Natural killer cell treated with Interleukin-12 subunit alpha and Interleukin-12 subunit beta and Interleukin-15 and Interleukin-18, amount 100 ng/mL, for 72 hours (primary cell): ENCODE measurements at regions not wholly inside any gene's neighbourhood (a gene's known extent, or its start where the extent isn't known, plus 50 kb on each side); places are given as distances from the start of the nearest gene placed in this dataset.

Experiments
- ATAC-seq, 2 donors: fragments of 150-1000 bp; cut with Tn5 transposase in 1 of 2; sonication (Bioruptor Pico), chemical (Tn5 transposase) in 1 of 2; 2 replicates each; pipeline ENCODE4 v1.10.0; 2021
- DNase-seq: peaks from one replicate; pipeline ENCODE4 v3.0.0; 2022; ENCODE audit warnings: low spot score
- H3K27ac Mint-ChIP-seq, 2 donors: 1 replicate in 1 of 2; 2 replicates in 1 of 2; pipeline ENCODE4 v1.8.0; 2022; ENCODE audit warnings: mixed read lengths in 2 of 2, mild to moderate bottlenecking in 1 of 2, moderate library complexity in 1 of 2
- H3K27me3 Mint-ChIP-seq, 2 donors: 1 replicate in 1 of 2; 2 replicates in 1 of 2; pipeline ENCODE4 v1.8.0; 2022; ENCODE audit warnings: mixed read lengths in 2 of 2
- H3K36me3 Mint-ChIP-seq: one replicate; pipeline ENCODE4 v1.8.0; 2022; ENCODE audit warnings: mixed read lengths
- H3K4me1 Mint-ChIP-seq, 2 donors: 1 replicate in 1 of 2; 2 replicates in 1 of 2; pipeline ENCODE4 v1.8.0; 2022; ENCODE audit warnings: low read depth in 2 of 2, mixed read lengths in 2 of 2, mild to moderate bottlenecking in 1 of 2
- H3K4me3 Mint-ChIP-seq: one replicate; pipeline ENCODE4 v1.8.0; 2022; ENCODE audit warnings: mixed read lengths
- H3K9me3 Mint-ChIP-seq: 2 replicates; pipeline ENCODE4 v1.8.0; 2022; ENCODE audit warnings: mixed read lengths

DNA sequence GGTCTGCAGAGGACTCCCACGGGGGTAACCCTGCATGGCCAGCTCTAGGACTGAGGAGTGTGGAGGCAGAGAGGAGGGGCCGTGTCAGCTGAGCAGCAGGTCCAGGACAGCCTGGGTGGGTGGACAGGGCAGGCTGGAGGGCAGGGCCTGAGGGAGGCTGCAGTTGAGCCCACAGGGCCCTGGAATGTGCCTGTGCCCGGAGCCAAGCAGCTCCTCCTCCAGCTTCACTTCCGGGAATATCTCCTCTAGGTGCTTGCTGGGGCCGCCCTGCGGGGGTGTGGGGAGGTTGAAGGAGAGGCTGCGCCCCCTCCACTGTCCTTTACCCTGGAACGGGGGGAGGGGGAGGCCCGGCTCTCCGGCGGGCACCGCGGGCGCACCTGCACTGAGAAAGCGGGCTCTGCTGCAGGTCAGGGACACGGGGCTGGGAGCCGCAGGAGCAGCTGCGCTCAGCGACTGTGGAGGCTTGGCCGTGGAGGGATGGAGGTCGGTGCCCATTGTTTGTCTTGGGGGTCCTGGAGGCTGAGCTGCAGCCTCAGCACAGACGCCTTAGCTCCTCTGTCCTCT is 1293.2 kb downstream of the BRD1 start:
- H3K36me3 Mint-ChIP-seq, result no peaks in the 10 kb centered on the region
- ATAC-seq (no peak), DNase-seq (no peak)
- no peaks in the 10 kb centered on the region for H3K27me3 Mint-ChIP-seq
- H3K27ac Mint-ChIP-seq, result no peak overlapping the region
- no peaks in the 10 kb centered on the region for H3K9me3 Mint-ChIP-seq
- no peak overlapping the region for H3K4me3 Mint-ChIP-seq
- H3K4me1 Mint-ChIP-seq, result no peaks in the 10 kb centered on the region

DNA sequence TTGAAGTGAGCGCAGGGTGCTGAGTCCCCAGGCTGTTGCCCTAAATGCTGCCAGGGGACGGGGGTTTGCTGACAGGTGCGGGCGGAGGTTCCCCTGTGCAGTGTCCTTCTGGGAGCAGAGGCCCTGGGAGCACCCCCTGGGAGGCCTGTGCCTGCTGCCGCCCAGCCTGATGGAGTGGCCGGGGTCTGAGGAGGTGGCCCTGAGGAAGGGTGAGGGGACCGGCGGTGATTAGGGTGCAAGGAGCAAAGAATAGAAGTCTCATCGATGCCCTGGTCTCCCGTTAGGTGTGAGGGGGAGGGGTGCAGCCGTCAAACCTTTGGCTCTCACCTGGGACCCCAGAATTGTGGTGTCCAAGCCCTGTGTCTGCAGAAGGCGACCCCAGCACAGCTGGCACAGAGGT is 1294.7 kb downstream of the BRD1 start:
- H3K27me3 Mint-ChIP-seq, result no peaks in the 10 kb centered on the region
- H3K27ac Mint-ChIP-seq, result no peak overlapping the region
- H3K9me3 Mint-ChIP-seq, result no peaks in the 10 kb centered on the region
- DNase-seq, result no peak
- no peak for ATAC-seq
- no peak overlapping the region for H3K4me3 Mint-ChIP-seq
- H3K4me1 Mint-ChIP-seq, result no peaks in the 10 kb centered on the region
- no peaks in the 10 kb centered on the region for H3K36me3 Mint-ChIP-seq

DNA sequence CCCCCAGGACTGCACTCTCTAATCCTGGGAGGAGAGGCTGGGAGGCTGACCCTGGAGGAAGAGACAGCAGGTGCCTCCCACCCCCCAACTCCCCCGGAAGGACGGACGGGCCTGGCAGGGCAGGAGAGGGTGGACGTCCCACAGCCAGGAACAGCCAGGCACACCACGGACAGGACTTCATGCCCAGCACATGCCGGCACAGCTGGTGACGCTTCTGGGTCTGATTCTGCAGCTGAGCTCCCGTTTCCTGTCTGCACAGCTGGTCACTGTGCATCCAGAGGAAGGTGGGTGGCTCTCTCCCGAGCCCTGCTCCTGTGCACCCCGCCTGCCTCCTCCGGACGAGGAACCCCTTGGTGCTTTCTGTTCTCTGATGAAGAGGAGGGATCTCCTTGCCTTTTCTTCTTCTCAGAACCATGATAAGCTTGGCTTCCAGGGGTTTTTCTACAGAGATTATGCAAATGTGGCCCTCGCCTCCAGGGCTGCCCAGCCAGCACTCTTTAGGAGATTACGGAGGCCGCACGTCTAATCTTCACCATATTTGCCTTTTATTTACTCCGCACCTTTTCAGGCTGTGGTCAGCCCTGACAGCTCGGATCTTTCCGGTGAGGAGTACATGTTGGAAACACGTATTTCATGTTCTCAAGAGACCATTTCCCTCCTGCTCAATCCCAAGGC is 1295.8 kb downstream of the BRD1 start:
- no peaks in the 10 kb centered on the region for H3K27me3 Mint-ChIP-seq
- no peak overlapping the region for H3K4me3 Mint-ChIP-seq
- no peaks in the 10 kb centered on the region for H3K4me1 Mint-ChIP-seq
- no peak for ATAC-seq
- DNase-seq, result no peak
- H3K9me3 Mint-ChIP-seq, result no peaks in the 10 kb centered on the region
- no peak overlapping the region for H3K27ac Mint-ChIP-seq
- H3K36me3 Mint-ChIP-seq, result no peaks in the 10 kb centered on the region

DNA sequence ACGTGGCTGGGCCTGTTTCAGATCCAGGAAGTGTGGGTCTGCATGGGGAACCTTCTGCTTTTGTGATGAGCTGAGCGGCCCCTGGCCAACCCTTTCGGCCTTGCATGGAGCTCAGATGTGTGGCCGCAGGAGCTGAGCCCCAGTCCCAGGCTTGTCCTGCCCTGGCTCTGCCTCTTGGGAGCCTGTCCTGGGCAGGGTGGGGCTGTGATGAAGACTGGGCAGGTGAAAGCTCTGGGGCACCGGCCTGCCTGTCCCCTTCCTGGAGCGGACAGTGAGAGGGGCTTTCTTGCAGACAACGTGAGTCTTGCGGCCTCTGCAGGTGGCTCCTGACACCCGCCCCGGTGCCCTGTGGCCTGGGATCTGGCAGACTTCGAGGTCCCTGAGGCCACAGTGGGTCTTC is 1296.6 kb downstream of the BRD1 start:
- Mint-ChIP-seq H3K9me3 (no peaks in the 10 kb centered on the region), H3K4me3 (no peak overlapping the region), H3K27me3 (no peaks in the 10 kb centered on the region), H3K27ac (no peak overlapping the region), H3K36me3 (no peaks in the 10 kb centered on the region), H3K4me1 (no peaks in the 10 kb centered on the region)
- no peak for ATAC-seq
- no peak for DNase-seq

DNA sequence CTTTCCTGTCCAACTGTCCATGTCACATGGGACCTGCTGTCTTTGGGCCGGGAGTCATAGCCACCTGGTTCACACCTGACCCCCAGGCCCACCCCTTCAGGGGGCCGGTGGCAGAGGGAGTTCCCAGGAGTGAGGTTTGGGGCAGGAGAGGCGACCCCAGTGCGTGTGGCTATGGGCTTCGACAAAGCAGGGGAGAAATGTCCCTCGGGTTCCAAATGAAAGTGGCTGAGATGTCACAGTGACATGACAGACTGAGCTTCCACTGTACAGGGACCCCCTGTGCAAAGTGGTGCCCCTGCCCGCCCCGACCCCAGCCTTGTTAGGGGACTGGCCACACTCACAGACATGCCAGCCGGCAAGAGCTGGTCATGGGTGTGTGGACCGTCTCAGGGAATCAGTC is 1297.0 kb downstream of the BRD1 start:
- Mint-ChIP-seq H3K27me3 (peaks cover 0 to 2% of the 10 kb centered on the region in 2 donors), H3K36me3 (no peaks in the 10 kb centered on the region), H3K9me3 (no peaks in the 10 kb centered on the region), H3K4me1 (no peaks in the 10 kb centered on the region), H3K4me3 (no peak overlapping the region), H3K27ac (no peak overlapping the region)
- ATAC-seq, result no peak
- DNase-seq, result no peak

DNA sequence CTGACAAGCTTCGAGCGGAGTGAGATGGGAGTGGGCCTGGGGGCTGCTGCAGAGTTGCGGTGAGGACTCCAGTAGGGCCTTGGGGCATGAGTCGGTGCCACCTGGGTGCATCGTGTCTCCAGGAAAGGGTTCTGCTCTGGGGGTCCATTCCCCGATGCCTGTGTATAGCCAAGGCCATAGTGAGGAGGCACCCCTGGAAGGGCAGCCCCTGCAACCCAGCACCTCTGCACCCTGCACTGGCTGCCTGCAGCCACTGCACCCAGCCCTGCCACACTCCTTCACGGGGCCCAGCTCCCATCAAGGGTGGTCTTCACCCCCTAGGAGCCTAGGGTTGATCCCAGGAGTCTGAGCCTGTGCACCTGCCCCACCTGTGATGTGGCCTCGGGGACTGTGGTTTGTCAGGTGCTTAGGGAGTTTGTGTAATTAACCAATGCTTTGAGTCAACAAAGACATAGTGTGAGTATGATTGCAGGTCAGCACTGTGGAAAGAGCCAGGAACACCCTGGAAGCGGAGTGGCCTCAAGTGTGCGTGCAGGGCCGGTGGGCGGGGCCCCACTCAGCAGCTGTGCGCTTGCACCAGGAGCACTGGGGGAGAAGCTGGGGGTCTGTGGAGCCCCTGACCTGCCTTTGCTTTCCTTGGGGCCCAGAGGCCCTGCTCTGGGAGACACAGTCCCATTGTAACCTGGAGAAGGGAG is 1299.3 kb downstream of the BRD1 start:
- H3K27ac Mint-ChIP-seq, result no peak overlapping the region
- H3K4me3 Mint-ChIP-seq, result no peak overlapping the region
- ATAC-seq (no peak), DNase-seq (no peak)
- H3K4me1 Mint-ChIP-seq, result no peaks in the 10 kb centered on the region
- no peaks in the 10 kb centered on the region for H3K9me3 Mint-ChIP-seq
- no peaks in the 10 kb centered on the region for H3K36me3 Mint-ChIP-seq
- H3K27me3 Mint-ChIP-seq, result peaks cover 0 to 2% of the 10 kb centered on the region in 2 donors

DNA sequence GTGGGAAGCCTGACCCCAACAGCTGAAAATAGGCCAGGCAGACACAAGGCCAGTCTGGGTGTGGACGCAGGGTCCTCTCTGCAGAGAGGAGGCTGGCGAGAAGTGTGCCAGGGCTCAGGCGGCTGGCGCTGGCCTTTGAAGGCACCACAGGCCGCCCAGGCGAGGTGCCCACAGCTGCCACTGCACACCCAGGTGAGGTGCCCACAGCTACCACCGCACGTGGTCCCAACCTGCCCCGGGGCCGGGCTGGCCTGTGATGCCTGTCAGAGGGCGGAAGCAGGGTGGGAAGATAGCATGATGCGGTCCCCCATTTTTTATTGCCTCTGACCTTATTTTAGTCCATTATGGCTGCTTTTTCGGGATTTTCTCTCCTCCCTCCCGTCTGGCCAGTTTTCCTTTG is 1303.9 kb downstream of the BRD1 start:
- Mint-ChIP-seq H3K4me3 (no peak overlapping the region), H3K36me3 (no peaks in the 10 kb centered on the region), H3K27me3 (peaks cover 0 to 2% of the 10 kb centered on the region in 2 donors), H3K9me3 (no peaks in the 10 kb centered on the region), H3K4me1 (no peaks in the 10 kb centered on the region), H3K27ac (no peak overlapping the region)
- no peak for ATAC-seq
- no peak for DNase-seq

DNA sequence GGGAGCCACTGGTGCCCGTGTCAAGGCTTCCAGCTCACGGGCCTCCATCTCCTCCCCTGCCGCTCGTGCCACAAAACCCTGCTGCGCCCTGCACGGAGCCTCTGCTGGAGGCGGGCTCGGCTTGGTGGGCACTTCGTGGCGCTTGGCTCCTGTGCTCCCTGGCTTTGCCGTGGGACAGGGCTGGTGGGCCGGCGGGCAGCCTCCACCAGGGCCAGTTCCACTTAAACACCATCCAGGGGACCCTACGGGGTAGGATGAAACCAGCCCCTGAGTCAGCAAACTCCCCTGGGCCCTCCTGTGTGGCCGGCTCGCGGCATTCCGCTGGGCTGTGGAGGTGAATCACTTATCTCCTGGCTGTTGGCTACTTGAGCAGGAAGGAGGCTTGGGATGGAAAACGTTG is 1304.6 kb downstream of the BRD1 start:
- DNase-seq (no peak), ATAC-seq (no peak)
- Mint-ChIP-seq H3K27ac (no peak overlapping the region), H3K4me3 (no peak overlapping the region), H3K4me1 (no peaks in the 10 kb centered on the region), H3K27me3 (peaks cover 0 to 2% of the 10 kb centered on the region in 2 donors), H3K36me3 (no peaks in the 10 kb centered on the region), H3K9me3 (no peaks in the 10 kb centered on the region)

DNA sequence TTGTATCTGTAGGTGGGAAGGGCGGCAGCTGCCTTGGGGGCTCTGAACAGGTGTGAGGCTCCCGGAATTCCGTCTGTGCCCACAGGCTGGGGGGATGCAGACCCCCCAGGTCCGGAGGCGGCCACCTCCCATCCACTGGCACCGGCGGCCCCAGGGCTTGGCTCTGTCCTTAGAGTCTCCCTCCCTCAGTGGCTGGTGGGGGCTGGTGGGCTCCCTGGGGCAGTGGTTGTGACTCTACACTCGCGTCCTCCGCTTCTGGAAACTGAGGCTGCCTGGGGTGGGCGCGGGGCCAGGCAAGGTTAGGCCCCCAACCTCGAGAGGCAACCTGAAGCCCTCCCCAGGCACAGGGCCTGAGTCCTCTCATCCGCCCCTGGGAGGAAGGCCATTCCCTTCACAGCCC is 1305.4 kb downstream of the BRD1 start:
- Mint-ChIP-seq H3K27ac (no peak overlapping the region), H3K4me1 (no peaks in the 10 kb centered on the region), H3K4me3 (no peak overlapping the region), H3K36me3 (no peaks in the 10 kb centered on the region), H3K9me3 (no peaks in the 10 kb centered on the region), H3K27me3 (peaks cover 0 to 2% of the 10 kb centered on the region in 2 donors)
- ATAC-seq (no peak), DNase-seq (no peak)

DNA sequence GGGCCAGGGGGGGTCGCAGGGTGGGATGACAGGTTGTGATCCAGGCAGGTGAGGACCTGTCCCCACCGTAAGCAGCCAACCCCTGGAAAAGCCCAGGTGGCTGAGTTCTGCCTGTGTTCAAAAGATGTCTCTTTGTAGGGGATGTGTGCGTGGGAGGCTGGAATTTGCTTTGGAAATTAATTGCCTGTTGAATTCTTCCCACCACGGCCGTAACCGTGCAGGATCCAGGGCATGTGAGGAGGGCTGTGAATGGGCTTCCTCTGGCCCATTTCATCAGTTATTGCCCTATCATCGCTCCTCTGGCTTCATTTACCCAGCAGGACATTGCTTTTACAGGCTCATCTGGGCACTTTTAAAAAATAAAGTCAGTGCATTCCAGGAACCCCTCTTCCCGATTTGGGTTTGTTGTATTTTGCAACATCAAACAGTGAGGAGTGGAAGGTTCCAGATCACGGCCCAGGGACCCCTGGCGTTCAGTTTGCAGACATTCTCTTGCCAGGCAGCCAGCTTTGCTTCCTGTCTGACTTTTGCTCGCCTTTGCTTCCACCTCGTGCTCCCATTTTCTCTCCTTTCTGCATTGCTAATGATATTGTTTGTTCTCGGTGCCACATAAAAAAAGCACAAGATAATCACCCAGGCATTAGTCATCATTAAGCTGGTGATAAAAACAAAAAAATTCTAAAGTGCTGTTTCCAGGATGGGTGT is 1306.6 kb downstream of the BRD1 start:
- Mint-ChIP-seq H3K9me3 (no peaks in the 10 kb centered on the region), H3K4me3 (no peak overlapping the region), H3K27ac (no peak overlapping the region), H3K27me3 (peaks cover 0 to 2% of the 10 kb centered on the region in 2 donors), H3K4me1 (no peaks in the 10 kb centered on the region), H3K36me3 (no peaks in the 10 kb centered on the region)
- ATAC-seq (no peak), DNase-seq (no peak)

DNA sequence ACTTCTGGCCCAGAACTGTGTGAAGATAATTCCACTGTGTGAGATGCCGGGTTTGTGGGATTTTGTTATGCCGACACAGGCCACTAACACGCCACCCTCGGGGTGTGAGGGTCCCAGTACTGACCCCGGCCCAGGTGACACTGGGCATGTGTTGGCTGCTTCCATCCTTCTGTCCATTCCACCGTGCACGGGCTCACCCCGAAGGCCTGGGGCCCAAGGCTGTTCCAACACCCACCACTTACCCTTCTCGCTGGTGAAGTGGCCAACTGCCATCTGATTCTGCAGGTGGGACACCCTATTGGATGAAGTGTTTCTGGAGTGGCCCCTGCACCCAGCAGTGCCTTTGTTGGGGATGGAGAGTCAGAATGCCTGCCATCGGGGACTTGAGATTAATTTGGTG is 1307.5 kb downstream of the BRD1 start:
- no peaks in the 10 kb centered on the region for H3K36me3 Mint-ChIP-seq
- no peak overlapping the region for H3K27ac Mint-ChIP-seq
- no peak overlapping the region for H3K4me3 Mint-ChIP-seq
- no peaks in the 10 kb centered on the region for H3K4me1 Mint-ChIP-seq
- H3K27me3 Mint-ChIP-seq, result no peaks in the 10 kb centered on the region
- ATAC-seq (no peak), DNase-seq (no peak)
- H3K9me3 Mint-ChIP-seq, result no peaks in the 10 kb centered on the region

DNA sequence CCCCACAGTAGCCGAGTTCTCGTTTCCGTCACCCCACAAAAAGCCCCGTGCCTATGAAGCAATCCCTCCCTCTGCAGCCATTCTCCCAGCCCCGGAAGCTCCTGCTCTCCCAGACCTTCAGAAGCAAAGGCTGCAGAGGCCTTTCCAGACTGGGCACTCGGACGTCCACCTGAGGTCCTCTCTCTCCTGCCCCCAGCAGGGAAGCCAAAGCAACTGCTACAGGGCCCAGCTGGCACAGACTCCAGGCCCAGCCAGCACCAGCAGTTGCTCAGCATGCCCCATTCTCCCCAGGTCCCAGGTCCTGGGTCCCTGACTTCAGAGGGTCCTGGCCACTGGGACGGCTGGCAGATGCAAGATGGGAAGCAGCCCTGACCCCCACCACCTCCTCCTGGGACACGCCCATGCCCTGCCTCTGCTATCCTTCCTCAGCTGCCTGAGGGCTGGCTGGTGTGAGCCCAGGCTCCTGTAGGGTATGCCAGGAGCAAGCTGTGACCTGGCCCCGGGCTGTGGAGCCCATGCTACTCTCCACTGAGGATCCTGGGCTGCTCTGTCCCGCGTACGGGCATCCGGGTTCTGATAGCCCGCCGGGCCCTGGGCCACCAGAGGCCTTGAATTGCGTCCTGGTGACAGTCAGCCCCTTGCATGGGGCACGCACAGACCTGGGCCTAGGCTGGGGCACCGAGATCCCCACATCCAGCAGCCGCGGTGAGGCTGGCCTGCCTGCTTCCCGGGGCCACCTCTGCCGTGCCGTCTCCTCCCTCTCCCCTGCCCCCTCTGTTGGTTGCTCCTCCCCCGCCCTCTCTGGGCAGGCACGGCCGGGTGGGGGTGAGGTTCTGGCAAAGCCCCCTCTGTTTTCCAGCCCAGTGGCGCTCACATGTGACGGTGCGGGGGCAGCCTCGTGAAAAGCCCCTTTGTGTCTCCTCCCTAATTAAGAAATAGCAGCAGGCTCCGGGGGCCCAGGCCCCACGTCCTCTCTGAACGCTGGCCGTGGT is 1310.3 kb downstream of the BRD1 start:
- no peak overlapping the region for H3K27ac Mint-ChIP-seq
- H3K9me3 Mint-ChIP-seq, result no peaks in the 10 kb centered on the region
- no peaks in the 10 kb centered on the region for H3K36me3 Mint-ChIP-seq
- no peak for ATAC-seq
- no peak overlapping the region for H3K4me3 Mint-ChIP-seq
- no peaks in the 10 kb centered on the region for H3K27me3 Mint-ChIP-seq
- DNase-seq, result no peak
- H3K4me1 Mint-ChIP-seq, result no peaks in the 10 kb centered on the region

DNA sequence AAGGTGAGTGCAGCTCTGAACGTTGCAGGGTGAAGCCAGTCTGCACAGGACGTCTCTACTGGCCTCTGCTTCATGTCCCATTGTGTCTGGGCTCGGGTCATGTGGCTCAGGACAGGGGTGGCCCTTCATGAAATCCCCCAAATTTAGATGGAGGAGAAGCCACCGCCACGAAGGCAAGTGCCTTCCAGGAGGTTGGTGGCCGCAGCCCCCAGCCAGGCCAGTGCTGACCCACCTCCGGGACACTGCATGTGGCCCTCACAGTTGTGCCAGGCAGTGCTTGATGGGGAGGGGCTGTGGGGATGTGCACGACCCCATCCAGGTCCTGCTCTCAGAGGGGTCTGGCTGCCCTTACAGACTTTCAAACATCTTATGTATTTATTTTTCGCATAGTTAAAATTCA is 1311.1 kb downstream of the BRD1 start:
- no peaks in the 10 kb centered on the region for H3K9me3 Mint-ChIP-seq
- no peak overlapping the region for H3K4me3 Mint-ChIP-seq
- no peaks in the 10 kb centered on the region for H3K4me1 Mint-ChIP-seq
- no peaks in the 10 kb centered on the region for H3K36me3 Mint-ChIP-seq
- DNase-seq, result no peak
- no peaks in the 10 kb centered on the region for H3K27me3 Mint-ChIP-seq
- ATAC-seq, result no peak
- no peak overlapping the region for H3K27ac Mint-ChIP-seq
